ENCODE measurements at regions not wholly inside any gene's neighbourhood (a gene's known extent, or its start where the extent isn't known, plus 50 kb on each side); places are given as distances from the start of the nearest gene placed in this dataset.

GRCh38 chr6:30396833-30397479 is 52.0 kb downstream of the RPP21 start:
- peak; percentile 83 for DNase-seq

- no peak for DNase-seq
Observed at GRCh38 chr6:30397697-30398096, 52.7 kb downstream of the RPP21 start.

GRCh38 chr6:30399390-30400058 is 54.6 kb downstream of the RPP21 start:
- DNase-seq = no peak

- DNase-seq = no peak
Observed at GRCh38 chr6:30405934-30406333, 61.0 kb downstream of the RPP21 start.

- DNase-seq = no peak
Observed at GRCh38 chr6:30409184-30409583, 64.2 kb downstream of the RPP21 start.

GRCh38 chr6:30411515-30412207 is 66.7 kb downstream of the RPP21 start:
- peak; percentile 70 for DNase-seq

- no peak for DNase-seq
Observed at GRCh38 chr6:30418448-30418847, 70.9 kb upstream of the HLA-E start.

GRCh38 chr6:30424549-30424948 is 64.8 kb upstream of the HLA-E start:
- DNase-seq = no peak

Measured in CD4-positive, alpha-beta T cell treated with Interleukin-12 subunit alpha and Interleukin-12 subunit beta, for 1 hour (primary cell).